CMK (cell line): ENCODE measurements at regions not wholly inside any gene's neighbourhood (a gene's known extent, or its start where the extent isn't known, plus 50 kb on each side); places are given as distances from the start of the nearest gene placed in this dataset.
"Not testable (repeated sequence)": the region's sequence is repeated elsewhere in the genome, so short reads cannot be mapped to it uniquely, and the experiment has no call there.

Experiments used
- DNase-seq: peaks from one replicate; pipeline ENCODE4 v3.0.0-alpha.2; 2010; ENCODE audit warnings: low read depth

GRCh38 chr12:3367750-3368444 is 123.1 kb upstream of the PRMT8 start:
- no peak for DNase-seq

- DNase-seq = no peak
Observed at GRCh38 chr12:3371018-3371417, 120.0 kb upstream of the PRMT8 start.

DNA sequence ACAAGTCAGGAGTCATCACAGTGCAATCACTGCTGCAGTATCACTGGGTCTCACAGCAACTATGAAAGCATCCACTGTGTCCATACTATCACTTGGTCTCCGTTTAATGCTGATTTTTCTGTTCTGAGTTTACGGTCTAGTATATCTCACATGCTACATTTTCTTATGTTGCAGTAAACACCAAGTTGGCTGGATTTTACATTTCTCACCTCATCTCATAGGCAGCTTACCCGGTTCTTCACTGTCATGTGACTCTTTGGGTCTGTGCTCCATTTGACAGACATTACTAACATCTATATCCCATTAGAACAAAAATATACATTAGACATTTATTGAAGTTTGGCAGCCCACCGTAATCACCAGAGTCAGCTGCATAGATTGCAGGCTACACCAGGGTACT is 115.7 kb upstream of the PRMT8 start:
- no peak for DNase-seq

- DNase-seq = no peak
Observed at GRCh38 chr12:3376779-3377455, 114.1 kb upstream of the PRMT8 start.

GRCh38 chr12:3378655-3379054 is 112.3 kb upstream of the PRMT8 start:
- no peak for DNase-seq

- DNase-seq = peak; percentile 4
Observed at GRCh38 chr12:3379079-3379478, 111.9 kb upstream of the PRMT8 start.

DNA sequence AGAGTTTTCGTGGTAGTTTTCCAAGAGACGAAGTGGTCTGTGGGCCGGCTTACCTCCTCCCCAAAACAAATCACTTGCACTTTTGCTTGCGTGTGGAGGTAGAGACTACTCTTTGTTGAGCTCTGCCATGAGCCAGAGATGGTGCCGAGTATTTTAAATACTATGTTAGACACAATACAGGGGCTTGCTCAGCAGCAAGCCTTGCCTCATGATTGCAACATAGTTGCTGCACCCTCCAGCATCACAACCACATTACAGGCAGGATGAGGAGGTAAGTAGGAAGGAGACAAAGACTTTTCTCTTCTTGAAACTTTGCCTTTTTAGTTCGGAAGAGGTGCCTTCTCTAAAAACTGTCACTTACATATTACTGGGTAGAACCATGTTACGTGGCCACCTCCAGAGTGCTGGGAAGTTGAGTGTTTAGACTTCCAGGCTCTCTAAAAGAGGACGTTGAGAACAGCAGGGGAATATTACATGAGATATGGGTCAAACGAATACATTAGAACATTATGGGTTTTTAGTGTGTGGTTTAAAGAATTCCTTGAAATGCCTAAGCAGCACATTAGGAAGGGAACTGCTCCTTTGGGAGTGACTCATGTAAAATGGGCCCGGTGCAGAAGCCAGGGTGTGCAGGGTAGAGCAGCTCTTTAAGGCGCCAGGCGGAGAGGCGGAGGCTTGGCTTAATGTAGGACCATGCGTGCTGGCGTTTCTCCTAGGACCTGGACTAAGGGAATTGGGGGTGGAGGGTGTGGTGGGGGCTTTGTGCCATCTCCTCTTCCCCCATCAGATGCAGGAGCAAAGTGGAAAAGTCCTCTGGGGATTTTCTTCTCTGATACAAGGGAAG is 110.6 kb upstream of the PRMT8 start:
- DNase-seq = no peak

DNA sequence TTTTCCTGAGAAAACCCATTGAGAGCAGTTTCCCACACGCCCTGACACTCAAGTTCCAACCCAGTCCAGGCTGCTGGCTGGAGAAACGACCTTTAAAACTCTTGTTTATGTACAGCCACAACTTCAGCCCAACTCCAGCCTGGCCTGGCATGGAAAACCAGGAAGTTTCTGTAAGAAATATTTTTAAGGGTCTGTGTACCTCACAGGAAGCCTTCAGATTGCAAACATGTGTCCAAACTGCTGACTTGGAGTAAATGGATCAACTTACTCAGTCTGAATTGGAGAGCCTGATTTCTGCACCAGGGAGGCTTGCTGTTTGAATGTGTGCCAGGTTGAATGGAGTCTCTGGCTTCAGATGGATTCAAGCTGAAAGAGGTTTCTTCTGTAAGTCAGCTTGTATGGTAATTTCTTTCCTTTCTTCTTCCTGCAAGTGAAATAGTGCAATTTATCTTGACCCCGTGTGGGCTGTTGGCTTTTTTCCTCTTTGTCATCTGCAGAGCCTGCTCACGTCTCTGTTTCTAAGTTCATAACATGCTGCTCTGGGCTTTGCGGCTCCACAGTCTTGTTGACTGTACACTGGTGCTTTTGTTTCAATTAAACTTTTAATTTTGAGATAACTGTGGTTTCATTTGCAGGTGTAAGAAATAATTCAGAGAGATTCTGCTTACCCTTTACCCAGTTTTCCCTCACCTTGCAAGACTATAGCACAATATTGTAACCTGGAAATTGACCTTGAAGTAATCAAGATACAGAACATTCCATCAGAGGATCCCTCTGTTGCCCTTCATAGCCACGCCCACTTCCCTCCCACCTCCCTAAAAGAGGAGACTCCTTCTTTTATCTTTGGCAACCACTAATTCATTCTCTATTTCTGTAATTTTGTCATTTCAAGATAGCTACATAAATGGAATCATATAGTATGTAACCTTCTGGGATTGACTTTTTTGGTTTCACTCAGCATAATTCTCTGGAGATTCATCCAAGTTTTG is 109.7 kb upstream of the PRMT8 start:
- DNase-seq = no peak

- no peak for DNase-seq
Observed at GRCh38 chr12:3389986-3390385, 101.0 kb upstream of the PRMT8 start.

- DNase-seq = not testable (repeated sequence)
Observed at GRCh38 chr12:3397596-3397995, 93.4 kb upstream of the PRMT8 start.

DNA sequence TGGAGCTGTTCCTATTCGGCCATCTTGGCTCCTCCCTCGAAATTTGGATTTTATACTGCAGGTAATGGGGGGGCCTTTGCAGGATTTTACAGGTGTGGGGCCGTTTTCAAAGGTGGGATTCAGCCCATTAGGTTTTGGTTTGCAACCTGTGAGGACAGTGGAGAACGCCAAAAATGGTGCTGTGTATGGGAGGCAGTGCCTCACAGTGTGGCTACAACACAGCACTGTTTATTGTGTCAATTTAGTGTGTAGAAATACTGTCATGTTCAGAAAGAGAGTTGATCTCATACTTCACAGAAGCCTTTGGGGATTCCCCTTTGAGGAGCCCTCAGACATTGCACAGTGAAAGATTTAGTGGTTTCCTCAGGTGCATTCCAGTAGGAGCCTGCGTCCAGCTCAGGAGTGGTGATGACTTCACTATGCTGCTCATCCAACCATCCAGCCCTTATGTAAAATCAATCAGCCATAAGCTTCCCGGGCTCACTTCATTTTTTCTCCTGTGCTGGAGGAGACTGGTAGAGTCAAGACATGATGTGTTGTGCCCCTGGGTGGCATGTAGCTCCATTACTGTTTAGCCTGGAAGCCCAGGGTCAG is 92.7 kb upstream of the PRMT8 start:
- no peak for DNase-seq

DNA sequence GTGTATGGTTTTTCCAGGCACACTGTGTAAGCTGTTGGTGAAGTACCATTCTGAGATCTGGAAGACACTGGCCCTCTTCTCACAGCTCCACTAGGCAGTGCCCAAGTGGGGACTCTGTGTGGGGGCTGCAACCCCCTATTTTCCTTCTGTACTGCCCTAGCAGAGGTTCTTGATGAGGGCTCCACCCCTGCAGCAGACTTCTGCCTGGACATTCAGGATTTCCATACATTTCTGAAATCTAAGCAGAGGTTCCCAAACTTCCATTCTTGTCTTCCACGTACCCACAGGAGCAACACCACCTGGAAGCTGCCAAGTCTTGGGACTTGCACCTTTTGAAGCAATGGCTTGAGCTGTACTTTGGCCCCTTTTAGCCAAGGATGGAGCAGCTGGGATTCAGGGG is 85.2 kb upstream of the PRMT8 start:
- no peak for DNase-seq

GRCh38 chr12:3407723-3408122 is 83.3 kb upstream of the PRMT8 start:
- no peak for DNase-seq

GRCh38 chr12:3409662-3410061 is 81.3 kb upstream of the PRMT8 start:
- no peak for DNase-seq

GRCh38 chr12:3416159-3416558 is 74.8 kb upstream of the PRMT8 start:
- DNase-seq = no peak

GRCh38 chr12:3416670-3417069 is 74.3 kb upstream of the PRMT8 start:
- DNase-seq = no peak

GRCh38 chr12:3417113-3417512 is 73.9 kb upstream of the PRMT8 start:
- no peak for DNase-seq

- DNase-seq = no peak
Observed at GRCh38 chr12:3417937-3418462, 73.0 kb upstream of the PRMT8 start.

DNA sequence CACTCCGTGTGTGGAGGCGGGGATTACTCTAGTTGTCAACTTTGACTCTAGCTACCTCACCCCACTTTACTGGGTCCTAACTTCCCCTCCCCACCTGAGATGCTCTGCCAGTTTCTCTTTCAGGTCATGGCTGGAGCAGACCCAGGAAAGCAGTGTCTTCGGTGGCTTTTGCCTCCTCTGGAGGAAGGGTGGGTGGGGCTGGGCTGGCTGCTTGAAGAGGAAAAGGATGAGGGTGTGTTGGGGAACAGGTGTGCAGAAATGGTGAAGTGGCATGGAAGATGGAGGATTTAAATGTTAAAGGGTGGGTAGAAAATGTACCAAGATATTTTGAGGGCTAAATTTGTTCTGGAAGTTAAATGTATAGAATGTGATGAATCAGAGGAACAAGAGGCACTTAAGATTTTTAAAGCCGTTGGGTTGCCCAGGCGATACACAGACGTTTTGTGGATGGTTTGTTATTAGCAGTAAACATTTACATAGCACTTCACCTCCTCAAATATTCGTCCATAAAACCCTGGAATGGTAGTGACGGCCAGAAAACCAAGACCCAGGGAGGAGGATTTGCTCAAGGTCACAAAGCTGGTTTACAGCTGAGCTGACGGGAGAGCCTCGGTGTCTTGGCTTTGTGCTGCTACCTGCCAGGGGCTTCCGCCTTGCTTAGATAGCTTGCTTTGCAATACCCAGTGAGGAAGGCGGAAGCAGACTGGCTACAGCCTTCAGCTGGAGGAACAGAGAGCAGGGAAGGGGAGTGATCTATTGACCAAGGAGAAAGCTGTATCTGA is 72.2 kb upstream of the PRMT8 start:
- DNase-seq = no peak

- no peak for DNase-seq
Observed at GRCh38 chr12:3419558-3419957, 71.4 kb upstream of the PRMT8 start.
